H1 (cell line): ENCODE measurements at regions not wholly inside any gene's neighbourhood (a gene's known extent, or its start where the extent isn't known, plus 50 kb on each side); places are given as distances from the start of the nearest gene placed in this dataset.

Experiments
- CTCF ChIA-PET: fragments of 300-600 bp; sonication (Branson Sonifier 250); formaldehyde crosslinking; loops from one replicate; lab custom pipeline; 2021; ENCODE audit not compliant: partially characterized antibody; lab: Charles Lee
- POLR2A ChIA-PET: fragments of 300-600 bp; sonication (Branson Sonifier 250); formaldehyde crosslinking; loops from one replicate; lab custom pipeline; 2021; ENCODE audit warnings: inconsistent platforms; ENCODE audit not compliant: partially characterized antibody; lab: Charles Lee
- DNase-seq, 2 experiments: peaks; one replicate each; pipeline versions ENCODE4 v3.0.0 to v3.0.0-alpha.2; 2010 to 2022; ENCODE audit warnings: low spot score in 2 of 2, low read depth in 1 of 2, mixed read lengths in 1 of 2
- FAIRE-seq: peaks from 2 replicates; lab custom pipeline; 2011; peaks lifted over from hg19 to GRCh38; lab: Jason Lieb, UNC
- H2AFZ ChIP-seq: 2 replicates; pipeline ENCODE4 v1.8.1; 2012; ENCODE audit warnings: low read length, inconsistent platforms
- H2AK5ac ChIP-seq: 2 replicates; pipeline ENCODE4 v1.6.1; 2013; ENCODE audit warnings: low read depth, low read length
- H2BK120ac ChIP-seq: replicated peaks from 2 replicates; pipeline ENCODE3; 2013; ENCODE audit warnings: low read depth, low read length, inconsistent platforms
- H2BK12ac ChIP-seq: 2 replicates; pipeline ENCODE4 v1.6.1; 2013; ENCODE audit warnings: low read depth, low read length
- H2BK15ac ChIP-seq: 2 replicates; pipeline ENCODE4 v1.6.1; 2013; ENCODE audit warnings: low read length
- H2BK20ac ChIP-seq: 2 replicates; pipeline ENCODE4 v1.6.1; 2013; ENCODE audit warnings: low read length
- H2BK5ac ChIP-seq: 2 replicates; pipeline ENCODE4 v1.6.1; 2013; ENCODE audit warnings: low read depth, low read length
- H3K14ac ChIP-seq: 2 replicates; pipeline ENCODE4 v1.6.1; 2013; ENCODE audit warnings: inconsistent platforms; ENCODE audit not compliant: insufficient read length
- H3K18ac ChIP-seq: 2 replicates; pipeline ENCODE4 v1.6.1; 2013; ENCODE audit warnings: low read length; ENCODE audit errors: extremely low read depth
- H3K23ac ChIP-seq: 2 replicates; pipeline ENCODE4 v1.6.1; 2013; ENCODE audit warnings: inconsistent platforms; ENCODE audit not compliant: insufficient read length
- H3K23me2 ChIP-seq: 2 replicates; pipeline ENCODE4 v1.6.1; 2013; ENCODE audit warnings: low read depth, low read length
- H3K27ac ChIP-seq: 2 replicates; pipeline ENCODE4 v1.6.1; 2011; ENCODE audit warnings: low read depth, low read length, inconsistent platforms
- H3K27me3 ChIP-seq, 4 experiments: replicated peaks in 1 of 4; 1 replicate in 1 of 4; 2 replicates in 3 of 4; pipeline versions ENCODE4 v1.6.1 to v1.8.1; 2011 to 2013; ENCODE audit warnings: low read length in 3 of 4, mild to moderate bottlenecking in 3 of 4, inconsistent platforms in 2 of 4, mixed read lengths in 2 of 4, moderate library complexity in 1 of 4; ENCODE audit not compliant: control insufficient read depth in 3 of 4, insufficient read depth in 3 of 4; ENCODE audit errors: extremely low read depth in 1 of 4
- H3K36me3 ChIP-seq, 4 experiments: 2 replicates each; pipeline versions ENCODE4 v1.6.1 to v1.8.1; 2011 to 2013; ENCODE audit warnings: mild to moderate bottlenecking in 4 of 4, low read length in 3 of 4, moderate library complexity in 2 of 4, control low read depth in 1 of 4, inconsistent platforms in 1 of 4; ENCODE audit not compliant: insufficient read depth in 4 of 4, control insufficient read depth in 2 of 4
- H3K4ac ChIP-seq: replicated peaks from 2 replicates; pipeline ENCODE3; 2013; ENCODE audit warnings: low read length, low read depth, mixed read lengths, inconsistent platforms; ENCODE audit not compliant: insufficient read length
- H3K4me1 ChIP-seq, 4 experiments: replicated peaks in 1 of 4; 1 replicate in 1 of 4; 2 replicates in 3 of 4; pipeline versions ENCODE4 v1.6.1 to v1.8.1; 2011 to 2013; ENCODE audit warnings: low read length in 3 of 4, inconsistent platforms in 2 of 4, mixed read lengths in 1 of 4; ENCODE audit not compliant: insufficient read depth in 4 of 4, control insufficient read depth in 3 of 4
- H3K4me2 ChIP-seq, 2 experiments: 2 replicates each; pipeline versions ENCODE4 v1.6.1 to v1.8.1; 2011 to 2013; ENCODE audit warnings: low read depth in 2 of 2, low read length in 2 of 2, control low read depth in 1 of 2, inconsistent platforms in 1 of 2, mild to moderate bottlenecking in 1 of 2; ENCODE audit not compliant: insufficient read depth in 1 of 2
- H3K4me3 ChIP-seq, 4 experiments: fragments of 200-600, 300-600 bp in 1 of 4; sonication (generic), shearing (Covaris generic), sonication (Bioruptor Twin) in 1 of 4; 2 replicates each; pipeline versions ENCODE4 v1.5.1 to v1.8.1; 2011 to 2016; ENCODE audit warnings: low read length in 4 of 4, low read depth in 3 of 4, control low read depth in 2 of 4, inconsistent platforms in 2 of 4, mild to moderate bottlenecking in 2 of 4, mixed read lengths in 1 of 4, moderate library complexity in 1 of 4; ENCODE audit not compliant: insufficient read depth in 2 of 4; ENCODE audit errors: extremely low read depth in 1 of 4
- H3K56ac ChIP-seq: replicated peaks from 2 replicates; pipeline ENCODE3; 2013; ENCODE audit warnings: low read depth, mild to moderate bottlenecking, mixed read lengths, low read length, inconsistent platforms; ENCODE audit not compliant: insufficient read length
- H3K79me1 ChIP-seq: 2 replicates; pipeline ENCODE4 v1.6.1; 2013; ENCODE audit warnings: low read depth, low read length, control low read depth
- H3K79me2 ChIP-seq, 2 experiments: 2 replicates each; pipeline versions ENCODE4 v1.6.1 to v1.8.1; 2012 to 2013; ENCODE audit warnings: low read length in 2 of 2, mild to moderate bottlenecking in 2 of 2, inconsistent platforms in 1 of 2; ENCODE audit not compliant: insufficient read depth in 2 of 2, control insufficient read depth in 1 of 2
- H3K9ac ChIP-seq, 4 experiments: replicated peaks in 1 of 4; 1 replicate in 1 of 4; 2 replicates in 3 of 4; pipeline versions ENCODE4 v1.6.1 to v1.8.1; 2011 to 2013; ENCODE audit warnings: low read depth in 3 of 4, low read length in 3 of 4, control low read depth in 2 of 4, mild to moderate bottlenecking in 2 of 4, moderate library complexity in 2 of 4, inconsistent platforms in 1 of 4; ENCODE audit errors: extremely low read depth in 1 of 4
- H3K9me3 ChIP-seq, 2 experiments: 2 replicates each; pipeline versions ENCODE4 v1.6.1 to v1.8.1; 2012 to 2013; ENCODE audit warnings: mild to moderate bottlenecking in 2 of 2, moderate library complexity in 2 of 2, control low read depth in 1 of 2, inconsistent platforms in 1 of 2, low read depth in 1 of 2, low read length in 1 of 2, mixed read lengths in 1 of 2; ENCODE audit not compliant: insufficient read depth in 2 of 2
- H4K20me1 ChIP-seq, 2 experiments: replicated peaks in 1 of 2; 2 replicates each; pipeline versions ENCODE3 to v1.8.1; 2011 to 2013; ENCODE audit warnings: inconsistent platforms in 2 of 2, low read length in 2 of 2, mild to moderate bottlenecking in 1 of 2; ENCODE audit not compliant: insufficient read depth in 2 of 2, control insufficient read depth in 1 of 2
- H4K5ac ChIP-seq: 2 replicates; pipeline ENCODE4 v1.6.1; 2013; ENCODE audit warnings: low read length, low read depth, mixed read lengths, inconsistent platforms; ENCODE audit not compliant: insufficient read length
- H4K8ac ChIP-seq: 2 replicates; pipeline ENCODE4 v1.8.0; 2013; ENCODE audit warnings: mild to moderate bottlenecking, moderate library complexity, low read length, inconsistent platforms; ENCODE audit not compliant: insufficient read depth; ENCODE audit errors: extremely low read depth
- H4K91ac ChIP-seq: replicated peaks from 2 replicates; pipeline ENCODE3; 2013; ENCODE audit warnings: low read length, mixed read lengths, inconsistent platforms; ENCODE audit not compliant: insufficient read length
- JUND ChIP-seq: IDR thresholded peaks from 2 replicates; pipeline ENCODE4 v1.6.1; 2011; ENCODE audit warnings: mild to moderate bottlenecking, improper control_type of control experiment, low read length
- NANOG ChIP-seq: IDR thresholded peaks from 2 replicates; pipeline ENCODE4 v1.6.1; 2011; ENCODE audit warnings: low read length, low read depth, mild to moderate bottlenecking, inconsistent platforms; ENCODE audit not compliant: insufficient read depth, poor library complexity, severe bottlenecking
- POLR2A ChIP-seq, 2 experiments: IDR thresholded peaks; 1 replicate in 1 of 2; 2 replicates in 1 of 2; pipeline ENCODE4 v1.6.1; 2011; ENCODE audit warnings: low read depth in 2 of 2, low read length in 2 of 2, mild to moderate bottlenecking in 2 of 2; ENCODE audit errors: control extremely low read depth in 1 of 2
- POU5F1 ChIP-seq: IDR thresholded peaks from 2 replicates; pipeline ENCODE4 v1.6.1; 2011; ENCODE audit warnings: low read depth, mild to moderate bottlenecking, low read length, moderate library complexity
- SIN3A ChIP-seq, 2 experiments: IDR thresholded peaks in 1 of 2; conservative IDR thresholded peaks in 1 of 2; 2 replicates each; pipeline ENCODE4 v1.6.1; 2011 to 2012; ENCODE audit warnings: low read length in 2 of 2, improper control_type of control experiment in 1 of 2, low read depth in 1 of 2, mild to moderate bottlenecking in 1 of 2
- SIRT6 ChIP-seq: IDR thresholded peaks from one replicate; pipeline ENCODE4 v1.7.1; 2012; ENCODE audit warnings: low read length, inconsistent platforms
- SIX5 ChIP-seq: IDR thresholded peaks from 2 replicates; pipeline ENCODE4 v1.6.1; 2011; ENCODE audit warnings: mild to moderate bottlenecking, low read depth, low read length
- SP2 ChIP-seq: IDR thresholded peaks from 2 replicates; pipeline ENCODE4 v1.6.1; 2012; ENCODE audit warnings: mild to moderate bottlenecking, low read length, inconsistent platforms
- SRF ChIP-seq: IDR thresholded peaks from 2 replicates; pipeline ENCODE4 v1.6.1; 2011; ENCODE audit warnings: mild to moderate bottlenecking, low read depth, low read length, moderate library complexity
- TEAD4 ChIP-seq: IDR thresholded peaks from 2 replicates; pipeline ENCODE4 v1.6.1; 2012; ENCODE audit warnings: low read depth, low read length, inconsistent platforms, mixed read lengths
- TF ChIP-seq, protein P1 (sequence below): IDR thresholded peaks from 2 replicates; pipeline ENCODE4 v1.6.1; 2012; ENCODE audit warnings: inconsistent platforms

DNA sequence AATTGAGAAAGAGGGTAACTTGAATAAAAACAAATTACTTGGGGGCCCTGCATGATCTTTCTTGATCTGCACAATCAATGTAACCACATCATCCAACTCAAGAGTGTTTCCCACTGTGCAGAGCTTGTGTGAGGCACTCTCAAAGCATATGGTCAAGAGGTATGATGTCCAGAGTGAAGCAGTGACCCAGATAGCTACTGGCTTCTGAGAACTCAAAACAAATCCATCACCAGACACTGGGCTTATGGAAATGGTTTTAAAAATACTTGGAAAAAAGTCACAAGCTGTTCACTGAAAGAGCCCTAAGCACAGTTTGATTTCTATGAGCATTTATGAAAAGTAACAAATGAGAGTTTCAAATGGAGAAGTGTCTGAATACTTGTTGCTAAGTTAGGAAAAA, 361.0 kb downstream of the GRXCR1 start:
- Histone ChIP-seq H3K14ac (no peak overlapping the region), H2BK20ac (no peak overlapping the region), H3K4ac (no peak overlapping the region), H3K79me2 (no peaks in the 10 kb centered on the region), H3K9me3 (no peaks in the 10 kb centered on the region), H3K18ac (no peak overlapping the region), H3K4me3 (no peak overlapping the region), H3K9ac (no peak overlapping the region), H3K27me3 (no peaks in the 10 kb centered on the region), H2AK5ac (no peak overlapping the region), H3K36me3 (no peaks in the 10 kb centered on the region), H2BK120ac (no peak overlapping the region), H2AFZ (no peak overlapping the region), H4K91ac (no peak overlapping the region), H2BK12ac (no peak overlapping the region), H2BK5ac (no peak overlapping the region), H4K8ac (no peak overlapping the region), H3K23ac (no peak overlapping the region), H3K4me2 (no peak overlapping the region), H2BK15ac (no peak overlapping the region), H4K20me1 (no peaks in the 10 kb centered on the region), H3K56ac (no peak overlapping the region), H4K5ac (no peak overlapping the region), H3K27ac (no peak overlapping the region), H3K4me1 (no peaks in the 10 kb centered on the region), H3K23me2 (no peaks in the 10 kb centered on the region), H3K79me1 (no peaks in the 10 kb centered on the region)
- ChIA-PET CTCF (no interaction called here), POLR2A (no interaction called here)
- TF ChIP-seq NANOG (no peak), JUND (no peak), POU5F1 (no peak), SRF (no peak), SP2 (no peak), SIRT6 (no peak), SIX5 (no peak), SIN3A (conservative IDR thresholded peaks at IDR 0.05 in 1 of 2, IDR thresholded peaks at IDR 0.05 in 1 of 2; ENCODE audit: low read depth in 1 of 2, low read length in 2 of 2) (no peak), TEAD4 (no peak), POLR2A (IDR thresholded peaks at IDR 0.05; ENCODE audit: control extremely low read depth in 1 of 2, low read depth in 2 of 2, low read length in 2 of 2) (no peak)
- TF ChIP-seq, protein P1, sequence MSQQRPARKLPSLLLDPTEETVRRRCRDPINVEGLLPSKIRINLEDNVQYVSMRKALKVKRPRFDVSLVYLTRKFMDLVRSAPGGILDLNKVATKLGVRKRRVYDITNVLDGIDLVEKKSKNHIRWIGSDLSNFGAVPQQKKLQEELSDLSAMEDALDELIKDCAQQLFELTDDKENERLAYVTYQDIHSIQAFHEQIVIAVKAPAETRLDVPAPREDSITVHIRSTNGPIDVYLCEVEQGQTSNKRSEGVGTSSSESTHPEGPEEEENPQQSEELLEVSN: no peak
- FAIRE-seq (no peak), DNase-seq (no peak)
